NCI-H1694 treated with DMSO at 0.1 percent for 48 hours (cell line): ENCODE measurements at regions not wholly inside any gene's neighbourhood (a gene's known extent, or its start where the extent isn't known, plus 50 kb on each side); places are given as distances from the start of the nearest gene placed in this dataset.
"Not testable (repeated sequence)": the region's sequence is repeated elsewhere in the genome, so short reads cannot be mapped to it uniquely, and the experiment has no call there.

ENCODE experiments used
- DNase-seq: peaks from one replicate; lab custom pipeline; 2025; lab: John Stamatoyannopoulos, UW

DNA sequence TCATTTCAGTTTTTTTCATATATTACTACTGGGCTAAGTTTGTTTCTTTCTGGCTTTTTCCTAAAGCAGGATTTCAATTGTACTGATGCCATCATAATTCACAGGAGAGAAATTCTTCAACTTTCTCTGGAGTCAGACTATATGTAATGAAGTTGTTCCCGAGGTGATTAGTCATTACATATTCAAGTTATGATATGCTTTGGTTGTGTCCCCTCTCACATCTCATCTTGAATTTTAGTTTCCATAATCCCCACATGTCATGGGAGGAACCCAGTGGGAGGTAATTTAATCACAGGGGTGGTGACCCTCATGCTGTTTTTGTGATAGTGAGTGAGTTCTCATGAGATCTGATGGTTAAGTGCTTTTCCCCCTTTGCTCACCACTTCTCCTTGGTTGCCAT, 227.5 kb upstream of the LRIG3 start:
- DNase-seq, result no peak

- no peak for DNase-seq
These were observed 222.0 kb upstream of the LRIG3 start for GRCh38 chr12:59142183-59142790.

GRCh38 chr12:59134750-59135149, 214.4 kb upstream of the LRIG3 start:
- DNase-seq, result no peak

DNA sequence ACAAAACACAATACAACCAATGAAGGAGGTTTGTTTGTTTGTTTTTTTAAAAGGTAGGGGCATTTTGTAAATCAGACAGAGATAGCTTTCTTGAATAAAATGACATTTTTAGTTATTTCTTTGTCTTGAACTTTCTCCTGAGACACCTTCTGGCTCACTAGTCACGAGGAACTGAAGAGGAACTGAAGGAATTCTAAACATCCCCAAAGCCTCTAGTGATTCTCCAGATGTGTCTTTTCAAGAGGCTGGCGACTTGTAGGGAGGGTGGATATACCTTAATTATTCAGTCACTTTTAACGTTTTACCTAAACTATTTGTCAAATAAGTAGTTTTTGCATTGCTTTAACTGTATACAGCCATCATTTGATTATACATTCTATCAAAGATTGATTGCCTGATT, 211.2 kb upstream of the LRIG3 start:
- no peak for DNase-seq

DNA sequence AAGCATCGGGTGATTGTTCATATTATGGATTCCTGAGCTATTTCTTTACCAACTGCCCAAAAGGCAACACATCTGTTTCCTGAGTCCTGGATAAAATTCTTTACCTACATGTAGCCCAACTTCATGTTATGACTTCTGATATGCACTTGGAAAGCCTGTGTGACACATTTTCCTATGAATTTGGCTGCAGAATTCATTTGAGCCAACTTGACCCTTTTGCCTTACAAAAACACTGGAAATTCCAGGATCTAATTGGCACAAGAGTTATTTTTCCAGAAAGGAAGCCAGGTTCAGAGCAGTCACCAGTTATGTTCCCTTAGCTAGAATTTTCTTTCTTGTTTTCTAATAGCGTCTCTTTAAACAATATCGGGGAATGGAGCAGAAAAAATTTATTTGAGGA, 202.5 kb upstream of the LRIG3 start:
- no peak for DNase-seq

DNA sequence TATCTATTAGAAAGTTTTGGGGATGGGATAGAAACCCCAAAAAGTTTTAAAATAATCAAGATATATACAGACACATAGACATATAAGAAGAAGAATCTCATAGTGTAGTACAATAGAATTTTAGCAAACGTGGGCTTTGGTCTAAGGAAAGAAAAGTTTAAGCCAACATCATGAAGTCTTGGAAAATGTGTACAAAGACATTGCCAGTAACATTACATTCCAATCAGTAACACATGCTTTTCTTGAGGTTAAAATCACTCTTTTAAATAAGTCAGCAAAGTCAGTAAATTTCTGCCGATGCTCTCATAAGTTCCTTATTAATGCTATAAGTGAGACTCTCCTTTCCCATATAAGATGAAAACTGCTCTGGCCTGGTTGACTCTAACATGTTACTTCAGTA, 201.1 kb upstream of the LRIG3 start:
- DNase-seq, result no peak

DNA sequence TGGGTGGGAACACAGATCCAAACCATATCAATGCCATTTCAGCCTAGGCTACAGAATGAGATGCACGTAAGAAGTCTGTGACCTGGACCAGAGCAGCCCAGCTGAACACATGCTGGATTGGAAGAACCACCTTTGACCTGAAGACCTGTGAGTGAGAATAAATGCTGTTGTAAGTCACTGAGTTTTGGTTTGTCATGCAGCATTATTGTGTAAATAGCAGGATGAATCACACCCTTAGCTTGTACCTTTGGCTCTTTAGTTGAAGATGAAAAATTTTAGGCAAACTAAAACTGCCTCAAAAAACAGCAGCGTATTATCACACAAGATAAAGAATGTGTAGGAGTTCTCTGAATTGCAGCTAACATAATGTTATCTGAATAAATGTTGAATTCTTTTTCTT, 199.4 kb upstream of the LRIG3 start:
- no peak for DNase-seq

- no peak for DNase-seq
These were observed 198.1 kb upstream of the LRIG3 start for GRCh38 chr12:59118356-59118755.

- no peak for DNase-seq
These were observed 195.7 kb upstream of the LRIG3 start for GRCh38 chr12:59115995-59116394.

GRCh38 chr12:59115526-59115925, 195.2 kb upstream of the LRIG3 start:
- no peak for DNase-seq

GRCh38 chr12:59113831-59114615, 193.7 kb upstream of the LRIG3 start:
- DNase-seq, result peak; percentile 61

DNA sequence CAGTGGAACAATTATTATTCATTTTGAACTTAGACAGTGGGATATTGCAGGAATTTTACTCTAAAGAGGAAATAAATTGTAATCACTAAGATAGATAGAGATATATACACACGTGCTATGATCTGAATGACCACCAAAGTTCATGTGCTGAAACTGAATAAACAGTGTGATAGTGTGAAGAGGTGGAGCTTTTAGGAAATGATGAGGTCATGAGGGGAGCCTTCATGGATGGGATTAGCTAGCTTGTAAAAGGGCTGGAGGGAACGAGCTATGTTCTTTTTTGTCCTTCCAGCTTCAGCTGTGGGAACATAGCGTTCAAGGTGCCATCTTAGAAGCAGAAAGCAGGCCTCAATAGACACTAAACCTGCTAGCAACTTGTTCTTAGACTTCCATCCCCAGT, 191.5 kb upstream of the LRIG3 start:
- no peak for DNase-seq

GRCh38 chr12:59108516-59108915, 188.2 kb upstream of the LRIG3 start:
- not testable (repeated sequence) for DNase-seq

- DNase-seq, result no peak
These were observed 180.3 kb upstream of the LRIG3 start for GRCh38 chr12:59100585-59100984.

- no peak for DNase-seq
These were observed 177.6 kb upstream of the LRIG3 start for GRCh38 chr12:59097876-59098275.

GRCh38 chr12:59096246-59096645, 175.9 kb upstream of the LRIG3 start:
- DNase-seq, result no peak

DNA sequence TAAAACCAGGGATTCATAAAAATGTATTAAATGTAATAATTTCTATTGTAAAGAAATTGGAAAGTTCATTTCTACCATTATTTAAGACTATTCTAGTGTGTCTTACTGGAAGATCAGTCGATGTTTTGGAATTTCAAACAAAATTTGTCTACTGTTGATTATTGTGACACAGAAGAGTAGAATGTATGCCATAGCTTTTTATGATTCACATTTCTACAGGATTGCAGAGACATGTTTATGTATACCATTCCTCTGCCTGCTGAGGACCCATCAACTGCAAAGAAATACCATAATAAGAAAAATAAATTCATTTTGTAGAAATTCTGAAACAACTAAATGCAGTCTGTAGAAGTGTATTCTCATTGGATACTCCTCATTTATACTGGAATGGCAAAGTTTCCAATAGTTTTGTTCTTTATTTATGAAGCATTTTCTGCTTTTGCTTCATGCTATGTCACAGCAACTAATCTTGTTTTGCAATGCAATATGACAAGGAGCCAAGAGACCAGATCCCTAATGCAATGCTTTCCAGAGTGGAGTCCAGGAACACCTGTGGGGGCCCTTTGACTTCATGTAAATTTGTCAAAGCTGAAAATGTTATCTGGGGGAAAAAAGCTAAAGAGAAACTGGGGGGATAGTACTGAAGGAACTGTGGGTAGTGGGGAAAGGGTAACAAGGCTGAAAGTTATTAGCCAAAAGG, 172.9 kb upstream of the LRIG3 start:
- no peak for DNase-seq

GRCh38 chr12:59088673-59089072, 168.4 kb upstream of the LRIG3 start:
- no peak for DNase-seq

GRCh38 chr12:59087691-59088090, 167.4 kb upstream of the LRIG3 start:
- DNase-seq, result no peak

GRCh38 chr12:59087077-59087673, 166.9 kb upstream of the LRIG3 start:
- DNase-seq, result peak; percentile 19

DNA sequence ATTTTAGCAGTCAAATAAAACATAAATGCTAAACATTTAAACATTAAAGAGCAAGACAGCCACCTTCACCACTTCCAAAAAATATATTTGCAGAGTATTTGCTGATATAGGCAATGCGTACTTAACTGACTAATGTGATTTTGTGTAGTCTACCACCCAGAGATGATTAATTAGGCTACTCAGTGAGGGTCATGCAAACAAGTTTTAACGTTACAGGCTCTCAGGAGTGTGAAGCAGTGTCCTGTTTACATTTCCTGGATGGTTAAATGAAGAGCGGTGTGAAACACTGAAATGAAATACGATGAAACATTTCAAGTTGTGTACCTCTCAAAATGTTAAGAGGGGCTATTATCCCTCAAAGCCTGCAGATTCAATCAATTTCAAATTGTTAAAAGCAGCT, 165.8 kb upstream of the LRIG3 start:
- DNase-seq, result no peak

DNA sequence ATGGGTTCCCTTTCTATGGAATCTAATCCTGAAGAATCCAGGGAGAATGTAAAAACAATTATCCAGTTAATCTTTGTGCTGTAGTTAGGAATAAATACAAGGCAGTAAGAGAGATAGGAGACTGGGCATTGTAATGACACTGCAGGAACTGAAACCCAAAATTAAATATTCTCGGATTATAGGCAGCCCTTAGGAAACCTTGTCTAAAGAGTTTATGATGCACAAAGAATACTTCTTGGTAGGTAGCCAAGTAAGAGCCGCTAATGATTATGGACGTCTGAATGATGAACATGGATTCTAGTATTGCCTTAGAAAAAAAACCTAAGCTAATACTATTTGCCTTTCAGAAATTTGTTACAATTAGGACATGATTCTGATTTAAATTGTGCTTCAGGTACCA, 165.4 kb upstream of the LRIG3 start:
- DNase-seq, result peak; percentile 12
